ENCODE measurements at regions not wholly inside any gene's neighbourhood (a gene's known extent, or its start where the extent isn't known, plus 50 kb on each side); places are given as distances from the start of the nearest gene placed in this dataset.
"Not testable (repeated sequence)": the region's sequence is repeated elsewhere in the genome, so short reads cannot be mapped to it uniquely, and the experiment has no call there.

DNA sequence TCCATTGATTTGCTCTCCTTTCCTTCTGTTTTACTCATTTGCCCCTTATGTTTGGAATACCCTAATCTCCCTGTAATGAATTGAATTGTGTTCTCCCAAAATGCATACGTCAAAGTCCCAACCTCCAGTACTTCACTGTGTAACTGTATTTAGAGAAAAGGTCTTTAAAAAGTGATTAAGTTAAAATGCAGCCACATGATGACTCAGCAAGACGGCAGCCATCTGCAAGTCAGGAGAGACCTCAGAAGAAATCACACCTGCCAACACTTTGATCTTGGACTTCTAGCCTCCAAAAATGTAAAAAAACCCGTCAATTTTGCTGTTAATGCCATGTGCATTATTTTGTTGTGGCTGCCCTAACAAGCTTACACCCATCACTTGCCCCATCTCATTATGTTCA lies 85.3 kb upstream of the PCLO start:
- 7 to 85% (median 60%) methylated on average over 1 to 3 of the region's 3 CpGs; no CpG with 5 or more reads in 1 of the 10 experiments for WGBS, 10 experiments
- H3K4me1 ChIP-seq (replicated peaks in 1 of 2): no peaks in the 10 kb centered on the region
- H3K27ac ChIP-seq: no peak overlapping the region
- ATAC-seq (replicated peaks in 6 of 8): no peak
- in situ Hi-C loops (cut with MboI; ENCODE audit: low pct_unique_long_range_greater_than_20kb in 2 of 9, low sequenced_read_pairs in 9 of 9, unreplicated experiment in 9 of 9): no loop called here
- H3K4me3 ChIP-seq: no peak overlapping the region

DNA sequence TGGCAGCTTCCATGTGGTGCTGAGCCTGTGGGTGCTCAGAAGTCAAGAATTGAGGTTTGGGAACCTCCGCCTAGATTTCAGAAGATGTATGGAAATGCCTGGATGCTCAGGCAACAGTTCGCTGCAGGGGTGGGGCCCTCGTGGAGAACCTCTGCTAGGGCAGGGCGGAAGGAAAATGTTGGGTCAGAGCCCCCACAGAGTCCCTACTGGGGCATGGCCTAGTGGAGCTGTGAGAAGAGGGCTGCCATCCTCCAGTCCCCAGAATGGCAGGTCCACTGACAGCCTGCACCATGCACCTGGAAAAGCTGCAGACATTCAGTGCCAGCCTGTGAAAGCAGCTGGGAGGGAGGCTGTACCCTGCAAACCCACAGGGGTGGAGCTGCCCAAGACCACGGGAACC lies 56.5 kb upstream of the PCLO start:
- H3K4me3 ChIP-seq; in situ Hi-C loops (cut with MboI; ENCODE audit: low pct_unique_long_range_greater_than_20kb in 2 of 9, low sequenced_read_pairs in 9 of 9, unreplicated experiment in 9 of 9); H3K27ac ChIP-seq; H3K4me1 ChIP-seq (replicated peaks in 1 of 2); ATAC-seq (replicated peaks in 6 of 8): not testable (repeated sequence)
- 86 to 100% methylated on average over 1 of the region's 5 CpGs; no CpG with 5 or more reads in 8 of the 10 experiments for WGBS, 10 experiments

DNA sequence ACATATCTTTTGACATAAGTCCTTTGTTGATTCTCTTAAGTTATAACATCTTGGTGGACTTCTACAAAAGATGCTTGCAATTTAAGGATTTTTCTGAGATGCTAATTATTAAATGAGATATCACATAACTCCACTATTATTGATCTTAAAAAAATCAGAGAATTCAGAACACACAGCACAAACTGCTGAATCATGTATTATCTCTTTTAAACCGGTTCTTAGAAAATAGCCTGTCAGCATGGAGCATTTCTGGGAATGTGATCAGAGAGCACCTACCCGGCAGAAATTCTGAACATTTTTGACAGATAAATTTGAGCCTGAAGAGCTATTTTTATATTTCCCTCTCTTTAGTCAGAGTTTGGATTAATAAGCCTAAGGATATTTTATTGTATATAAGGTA lies 50.2 kb upstream of the PCLO start:
- no peak for ATAC-seq (replicated peaks in 6 of 8)
- Histone ChIP-seq H3K27ac (no peak overlapping the region), H3K4me1 (replicated peaks in 1 of 2) (no peaks in the 10 kb centered on the region), H3K4me3 (no peak overlapping the region)
- in situ Hi-C loops (cut with MboI; ENCODE audit: low pct_unique_long_range_greater_than_20kb in 2 of 9, low sequenced_read_pairs in 9 of 9, unreplicated experiment in 9 of 9): no loop called here
- 8 to 100% (median 60%) methylated on average over 1 to 2 of the region's 2 CpGs; no CpG with 5 or more reads in 1 of the 10 experiments for WGBS, 10 experiments
